Fibroblast of lung (primary cell): ENCODE measurements at regions not wholly inside any gene's neighbourhood (a gene's known extent, or its start where the extent isn't known, plus 50 kb on each side); places are given as distances from the start of the nearest gene placed in this dataset.
A peak's percentile ranks its signal among the peaks of the same experiment; 100 is the strongest.

ENCODE experiments used
- DNase-seq, 2 donors: peaks; one replicate each; pipeline versions ENCODE4 v3.0.0 to v3.0.0-alpha.2; 2010; ENCODE audit warnings: low read depth in 2 of 2
- H2AFZ ChIP-seq: 2 replicates; pipeline ENCODE4 v1.5.1; 2012; ENCODE audit warnings: low read length, control low read depth, inconsistent platforms
- H3K27ac ChIP-seq: 2 replicates; pipeline ENCODE4 v1.5.1; 2011; ENCODE audit warnings: low read length, control low read depth; ENCODE audit not compliant: insufficient read depth
- H3K27me3 ChIP-seq: 2 replicates; pipeline ENCODE4 v1.5.1; 2011; ENCODE audit warnings: mild to moderate bottlenecking, low read length; ENCODE audit not compliant: control insufficient read depth, insufficient read depth
- H3K36me3 ChIP-seq: 2 replicates; pipeline ENCODE4 v1.5.1; 2011; ENCODE audit warnings: low read length; ENCODE audit not compliant: control insufficient read depth, insufficient read depth
- H3K4me1 ChIP-seq: 2 replicates; pipeline ENCODE4 v1.5.1; 2011; ENCODE audit warnings: low read length; ENCODE audit not compliant: control insufficient read depth, insufficient read depth; ENCODE audit errors: extremely low read depth
- H3K4me2 ChIP-seq: 2 replicates; pipeline ENCODE4 v1.5.1; 2011; ENCODE audit warnings: low read length, control low read depth; ENCODE audit not compliant: insufficient read depth; ENCODE audit errors: extremely low read depth
- H3K4me3 ChIP-seq, 4 experiments: fragments of 200-600 bp in 1 of 4; sonication (generic) in 1 of 4; replicated peaks in 1 of 4; 2 replicates each; pipeline ENCODE4 v1.5.1; 2011 to 2016; ENCODE audit warnings: low read length in 4 of 4, low read depth in 3 of 4, mild to moderate bottlenecking in 3 of 4, control low read depth in 2 of 4, inconsistent platforms in 1 of 4, mixed read lengths in 1 of 4; ENCODE audit not compliant: insufficient read depth in 1 of 4; ENCODE audit errors: control extremely low read depth in 1 of 4
- H3K79me2 ChIP-seq: 2 replicates; pipeline ENCODE4 v1.5.1; 2012; ENCODE audit warnings: mild to moderate bottlenecking, low read length, inconsistent platforms; ENCODE audit not compliant: control insufficient read depth, insufficient read depth
- H3K9ac ChIP-seq: 2 replicates; pipeline ENCODE4 v1.5.1; 2011; ENCODE audit warnings: mild to moderate bottlenecking, low read length, control low read depth; ENCODE audit not compliant: insufficient read depth
- H3K9me3 ChIP-seq: 2 replicates; pipeline ENCODE4 v1.5.1; 2012; ENCODE audit warnings: low read depth, low read length; ENCODE audit not compliant: control insufficient read depth, insufficient read depth
- H4K20me1 ChIP-seq: 2 replicates; pipeline ENCODE4 v1.5.1; 2011; ENCODE audit warnings: low read length; ENCODE audit not compliant: control insufficient read depth, insufficient read depth; ENCODE audit errors: extremely low read depth
- CTCF ChIP-seq, 2 donors: IDR thresholded peaks in 1 of 2; conservative IDR thresholded peaks in 1 of 2; 1 replicate in 1 of 2; 2 replicates in 1 of 2; pipeline ENCODE4 v1.5.1; 2011 to 2012; ENCODE audit warnings: low read length in 2 of 2, control low read depth in 1 of 2, inconsistent platforms in 1 of 2, low read depth in 1 of 2, mild to moderate bottlenecking in 1 of 2
- EZH2 ChIP-seq: IDR thresholded peaks from 2 replicates; pipeline ENCODE4 v1.5.1; 2012; ENCODE audit warnings: low read length, control low read depth, mild to moderate bottlenecking; ENCODE audit errors: missing control alignments

- H3K27ac ChIP-seq = no peak overlapping the region
Measured at GRCh38 chr5:96031180-96031579, 69.5 kb upstream of the ELL2 start.

GRCh38 chr5:96026406-96027041 lies 64.9 kb upstream of the ELL2 start:
- no peaks in the 10 kb centered on the region for H3K79me2 ChIP-seq
- no peak overlapping the region for H3K4me3 ChIP-seq
- no peak overlapping the region for H2AFZ ChIP-seq
- no peaks in the 10 kb centered on the region for H3K27me3 ChIP-seq
- no peak for TF ChIP-seq EZH2
- no peak for TF ChIP-seq CTCF (conservative IDR thresholded peaks at IDR 0.05 in 1 of 2, IDR thresholded peaks at IDR 0.05 in 1 of 2; ENCODE audit: low read depth in 1 of 2, low read length in 2 of 2)
- H3K9me3 ChIP-seq = no peaks in the 10 kb centered on the region
- no peak overlapping the region for H3K4me2 ChIP-seq
- no peak overlapping the region for H3K9ac ChIP-seq
- no peaks in the 10 kb centered on the region for H4K20me1 ChIP-seq
- no peaks in the 10 kb centered on the region for H3K36me3 ChIP-seq
- peaks cover 6% of the 10 kb centered on the region for H3K4me1 ChIP-seq
- peak; percentile 83 to 87 for DNase-seq
- H3K27ac ChIP-seq = no peak overlapping the region

More at GRCh38 chr5:96031180-96031579, 69.5 kb upstream of the ELL2 start:
- Histone ChIP-seq H3K4me1 (peaks cover 5% of the 10 kb centered on the region), H3K9me3 (no peaks in the 10 kb centered on the region), H3K36me3 (no peaks in the 10 kb centered on the region), H3K27me3 (no peaks in the 10 kb centered on the region), H3K4me2 (no peak overlapping the region), H3K4me3 (no peak overlapping the region), H3K79me2 (no peaks in the 10 kb centered on the region), H3K9ac (no peak overlapping the region), H2AFZ (no peak overlapping the region), H4K20me1 (no peaks in the 10 kb centered on the region)
- TF ChIP-seq EZH2 = no peak
- DNase-seq = no peak

- no peak overlapping the region for H3K4me2 ChIP-seq
- H3K27me3 ChIP-seq = no peaks in the 10 kb centered on the region
- DNase-seq = no peak
- H3K9me3 ChIP-seq = no peaks in the 10 kb centered on the region
- TF ChIP-seq CTCF (conservative IDR thresholded peaks at IDR 0.05 in 1 of 2, IDR thresholded peaks at IDR 0.05 in 1 of 2; ENCODE audit: low read depth in 1 of 2, low read length in 2 of 2) = no peak
- TF ChIP-seq EZH2 = no peak
- H3K36me3 ChIP-seq = no peaks in the 10 kb centered on the region
- no peak overlapping the region for H3K27ac ChIP-seq
- no peaks in the 10 kb centered on the region for H4K20me1 ChIP-seq
- peaks cover 6% of the 10 kb centered on the region for H3K4me1 ChIP-seq
- H3K4me3 ChIP-seq = no peak overlapping the region
- H3K79me2 ChIP-seq = no peaks in the 10 kb centered on the region
- no peak overlapping the region for H3K9ac ChIP-seq
- H2AFZ ChIP-seq = no peak overlapping the region
Measured at GRCh38 chr5:96024683-96025475, 63.2 kb upstream of the ELL2 start.
